Muscle layer of colon (tissue), 2 donors: ENCODE measurements at regions not wholly inside any gene's neighbourhood (a gene's known extent, or its start where the extent isn't known, plus 50 kb on each side); places are given as distances from the start of the nearest gene placed in this dataset.

Source experiments
- H3K27ac ChIP-seq: one replicate; pipeline ENCODE4 v1.7.0; 2013; ENCODE audit warnings: low read depth, mild to moderate bottlenecking, low read length, moderate library complexity
- H3K27me3 ChIP-seq, 2 donors: one replicate each; pipeline ENCODE4 v1.7.0; 2013; ENCODE audit warnings: low read length in 2 of 2, mild to moderate bottlenecking in 2 of 2; ENCODE audit not compliant: insufficient read depth in 2 of 2, control insufficient read depth in 1 of 2
- H3K36me3 ChIP-seq: one replicate; pipeline ENCODE4 v1.7.0; 2013; ENCODE audit warnings: mild to moderate bottlenecking, low read length; ENCODE audit not compliant: insufficient read depth
- H3K4me1 ChIP-seq: one replicate; pipeline ENCODE4 v1.7.0; 2013; ENCODE audit warnings: mild to moderate bottlenecking, low read length; ENCODE audit not compliant: insufficient read depth
- H3K4me3 ChIP-seq, 2 donors: one replicate each; pipeline ENCODE4 v1.7.0; 2013; ENCODE audit warnings: low read length in 2 of 2, low read depth in 1 of 2, mild to moderate bottlenecking in 1 of 2, moderate library complexity in 1 of 2
- H3K9ac ChIP-seq: one replicate; pipeline ENCODE4 v1.7.0; 2013; ENCODE audit warnings: low read length
- H3K9me3 ChIP-seq: one replicate; pipeline ENCODE4 v1.7.0; 2013; ENCODE audit warnings: mild to moderate bottlenecking, low read length
- donor health status: abdominal sarcoma.
- donor health status: Adenocarcinoma of cecum.

DNA sequence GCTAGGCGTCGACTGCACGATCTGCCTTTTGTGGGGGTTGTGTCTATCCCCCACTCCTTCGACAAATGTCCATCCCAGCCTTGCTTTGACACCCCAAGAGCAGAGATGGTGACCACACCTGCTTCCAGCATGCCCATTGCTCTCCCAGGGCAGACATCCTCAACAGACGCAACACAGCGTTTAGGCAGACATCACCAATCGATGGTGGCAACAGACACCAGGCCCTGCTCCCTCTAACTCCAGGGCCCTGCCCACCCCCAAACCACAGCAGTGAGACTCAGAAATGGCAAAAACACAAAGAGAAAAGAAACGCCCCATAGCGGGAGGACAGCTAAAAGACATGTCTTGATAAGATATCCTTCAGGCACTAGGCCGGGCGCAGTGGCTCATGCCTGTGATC is 150.9 kb downstream of the CRYBB2 start:
- Histone ChIP-seq H3K4me1 (no peaks in the 10 kb centered on the region), H3K9ac (no peak overlapping the region), H3K9me3 (no peaks in the 10 kb centered on the region), H3K27me3 (no peaks in the 10 kb centered on the region), H3K27ac (no peak overlapping the region), H3K4me3 (no peak overlapping the region), H3K36me3 (no peaks in the 10 kb centered on the region)

- Histone ChIP-seq H3K4me3 (no peak overlapping the region), H3K4me1 (no peaks in the 10 kb centered on the region), H3K27me3 (no peaks in the 10 kb centered on the region), H3K36me3 (no peaks in the 10 kb centered on the region), H3K9me3 (no peaks in the 10 kb centered on the region), H3K27ac (no peak overlapping the region), H3K9ac (no peak overlapping the region)
Observed at GRCh38 chr22:25372000-25372595, 152.7 kb downstream of the CRYBB2 start.

GRCh38 chr22:25373961-25374360 is 154.5 kb downstream of the CRYBB2 start:
- Histone ChIP-seq H3K9me3 (no peaks in the 10 kb centered on the region), H3K4me3 (no peak overlapping the region), H3K9ac (no peak overlapping the region), H3K36me3 (no peaks in the 10 kb centered on the region), H3K27ac (no peak overlapping the region), H3K27me3 (no peaks in the 10 kb centered on the region), H3K4me1 (no peaks in the 10 kb centered on the region)

DNA sequence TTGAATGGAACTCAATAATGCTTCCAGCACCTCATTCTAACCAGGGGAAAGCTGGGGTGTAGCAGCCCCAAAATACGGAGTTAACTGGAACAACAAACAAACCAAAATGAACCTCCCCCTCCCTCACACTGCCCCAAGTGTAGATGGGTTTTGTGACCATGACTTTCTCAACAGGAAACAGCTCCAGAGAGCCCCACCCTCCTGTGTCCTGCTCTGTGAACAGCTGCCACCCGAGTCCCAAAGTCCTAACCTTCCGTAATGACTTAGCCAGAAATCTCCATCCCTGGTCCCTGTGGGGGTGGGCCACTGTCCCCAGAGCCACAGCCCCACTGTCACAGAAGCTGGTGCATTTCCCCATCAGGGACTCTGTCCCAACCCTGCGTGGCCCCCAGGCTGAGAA is 155.4 kb downstream of the CRYBB2 start:
- Histone ChIP-seq H3K9me3 (no peaks in the 10 kb centered on the region), H3K4me1 (no peaks in the 10 kb centered on the region), H3K36me3 (no peaks in the 10 kb centered on the region), H3K27me3 (no peaks in the 10 kb centered on the region), H3K4me3 (no peak overlapping the region), H3K27ac (no peak overlapping the region), H3K9ac (no peak overlapping the region)

GRCh38 chr22:25375683-25376082 is 156.2 kb downstream of the CRYBB2 start:
- H3K27ac ChIP-seq: no peak overlapping the region
- H3K4me1 ChIP-seq: no peaks in the 10 kb centered on the region
- no peak overlapping the region for H3K9ac ChIP-seq
- H3K36me3 ChIP-seq: no peaks in the 10 kb centered on the region
- no peaks in the 10 kb centered on the region for H3K9me3 ChIP-seq
- H3K4me3 ChIP-seq: no peak overlapping the region
- H3K27me3 ChIP-seq: no peaks in the 10 kb centered on the region

DNA sequence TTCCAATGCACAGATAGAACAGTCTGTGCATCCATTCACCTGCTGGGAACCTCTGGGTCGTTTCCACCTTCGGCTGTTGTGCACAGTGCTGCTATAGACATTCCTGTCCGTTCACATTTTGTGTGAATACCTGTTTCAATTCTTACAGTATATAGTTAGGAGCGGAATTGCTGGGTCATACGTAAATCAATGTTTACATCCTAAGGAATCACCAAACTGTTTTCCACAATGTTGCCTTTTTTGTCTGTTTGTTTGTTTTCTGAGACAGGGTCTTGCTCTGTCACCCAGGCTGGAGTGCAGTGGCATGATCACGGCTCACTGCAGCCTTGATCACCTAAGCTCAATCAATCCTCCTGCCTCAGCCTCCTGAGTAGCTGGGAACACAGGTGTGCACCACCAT is 158.3 kb downstream of the CRYBB2 start:
- Histone ChIP-seq H3K4me1 (no peaks in the 10 kb centered on the region), H3K27me3 (no peaks in the 10 kb centered on the region), H3K9ac (no peak overlapping the region), H3K9me3 (no peaks in the 10 kb centered on the region), H3K27ac (no peak overlapping the region), H3K4me3 (no peak overlapping the region), H3K36me3 (no peaks in the 10 kb centered on the region)

DNA sequence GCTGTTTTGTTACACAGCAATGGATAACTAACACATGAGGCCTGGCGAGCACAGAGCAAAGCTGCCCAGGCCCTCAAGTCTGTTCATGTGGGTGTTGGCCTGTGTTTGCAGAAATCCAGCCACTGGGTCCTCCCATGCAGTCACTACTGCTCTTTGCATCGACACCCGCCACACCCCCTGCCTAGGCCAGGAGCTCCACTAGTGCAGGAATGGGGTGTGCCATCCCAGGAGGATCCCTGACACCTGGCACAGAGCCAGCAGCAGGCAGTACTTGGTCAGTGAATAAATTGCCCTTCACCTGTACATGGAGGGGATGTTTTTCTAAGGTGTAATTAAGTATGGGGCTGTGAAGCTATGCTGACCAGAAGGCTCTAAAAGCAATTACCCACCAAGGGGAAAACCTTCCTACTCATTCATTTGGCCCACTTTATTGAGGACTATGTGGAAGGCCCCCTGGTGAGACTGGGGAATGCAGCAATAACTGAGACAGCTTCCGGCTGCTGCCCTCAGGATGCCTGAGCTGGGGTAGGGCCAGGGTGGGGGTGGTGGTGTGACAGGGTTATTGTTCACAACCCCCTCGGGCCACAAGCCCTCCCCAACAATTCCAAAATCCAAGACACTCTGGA is 160.8 kb downstream of the CRYBB2 start:
- Histone ChIP-seq H3K9ac (no peak overlapping the region), H3K4me1 (no peaks in the 10 kb centered on the region), H3K36me3 (no peaks in the 10 kb centered on the region), H3K27ac (no peak overlapping the region), H3K9me3 (no peaks in the 10 kb centered on the region), H3K4me3 (no peak overlapping the region), H3K27me3 (no peaks in the 10 kb centered on the region)

GRCh38 chr22:25382762-25383161 is 163.3 kb downstream of the CRYBB2 start:
- H3K4me3 ChIP-seq: no peak overlapping the region
- H3K27me3 ChIP-seq: no peaks in the 10 kb centered on the region
- no peaks in the 10 kb centered on the region for H3K9me3 ChIP-seq
- no peaks in the 10 kb centered on the region for H3K4me1 ChIP-seq
- no peak overlapping the region for H3K27ac ChIP-seq
- no peak overlapping the region for H3K9ac ChIP-seq
- H3K36me3 ChIP-seq: no peaks in the 10 kb centered on the region

GRCh38 chr22:25383278-25383820 is 163.9 kb downstream of the CRYBB2 start:
- Histone ChIP-seq H3K9ac (no peak overlapping the region), H3K27ac (no peak overlapping the region), H3K36me3 (no peaks in the 10 kb centered on the region), H3K4me3 (no peak overlapping the region), H3K9me3 (no peaks in the 10 kb centered on the region), H3K4me1 (no peaks in the 10 kb centered on the region), H3K27me3 (no peaks in the 10 kb centered on the region)

GRCh38 chr22:25383892-25384291 is 164.5 kb downstream of the CRYBB2 start:
- H3K4me3 ChIP-seq: no peak overlapping the region
- no peaks in the 10 kb centered on the region for H3K36me3 ChIP-seq
- H3K9ac ChIP-seq: no peak overlapping the region
- no peaks in the 10 kb centered on the region for H3K27me3 ChIP-seq
- no peaks in the 10 kb centered on the region for H3K4me1 ChIP-seq
- no peak overlapping the region for H3K27ac ChIP-seq
- no peaks in the 10 kb centered on the region for H3K9me3 ChIP-seq

GRCh38 chr22:25386538-25386884 is 167.1 kb downstream of the CRYBB2 start:
- H3K9me3 ChIP-seq: no peaks in the 10 kb centered on the region
- no peak overlapping the region for H3K4me3 ChIP-seq
- no peaks in the 10 kb centered on the region for H3K27me3 ChIP-seq
- no peaks in the 10 kb centered on the region for H3K4me1 ChIP-seq
- no peak overlapping the region for H3K27ac ChIP-seq
- no peaks in the 10 kb centered on the region for H3K36me3 ChIP-seq
- no peak overlapping the region for H3K9ac ChIP-seq

GRCh38 chr22:25388415-25388814 is 169.0 kb downstream of the CRYBB2 start:
- Histone ChIP-seq H3K36me3 (no peaks in the 10 kb centered on the region), H3K4me1 (no peaks in the 10 kb centered on the region), H3K9me3 (no peaks in the 10 kb centered on the region), H3K9ac (no peak overlapping the region), H3K4me3 (no peak overlapping the region), H3K27ac (no peak overlapping the region), H3K27me3 (no peaks in the 10 kb centered on the region)
